GM18508 (cell line): ENCODE measurements at regions not wholly inside any gene's neighbourhood (a gene's known extent, or its start where the extent isn't known, plus 50 kb on each side); places are given as distances from the start of the nearest gene placed in this dataset.

ENCODE experiments used
- ATAC-seq: cut with Tn5 transposase; IDR thresholded peaks from one replicate; pipeline ENCODE4 v1.9.1; 2021; ENCODE audit warnings: moderate number of reproducible peaks; ENCODE audit not compliant: insufficient read depth, unreplicated experiment

DNA sequence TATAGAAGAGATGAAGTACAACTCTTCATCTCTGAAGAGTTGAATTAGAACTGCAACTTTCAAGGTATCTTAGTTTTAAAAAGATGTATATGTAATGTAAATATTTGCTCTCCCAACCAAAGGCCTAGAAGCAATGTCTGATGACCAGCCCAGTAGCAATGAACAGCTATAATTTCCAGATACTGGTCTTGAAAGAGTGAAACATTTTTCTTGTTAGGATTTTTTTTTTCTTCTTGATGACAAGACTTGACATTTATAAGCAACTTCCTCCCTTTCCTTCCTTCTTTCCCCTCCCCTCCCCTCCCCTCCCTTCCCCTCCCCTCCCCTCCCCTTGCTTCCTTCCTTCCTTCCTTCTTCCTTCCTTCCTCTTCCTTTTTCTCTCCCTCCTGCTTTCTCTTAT is 423.4 kb downstream of the ZIC1 start:
- ATAC-seq: no peak

DNA sequence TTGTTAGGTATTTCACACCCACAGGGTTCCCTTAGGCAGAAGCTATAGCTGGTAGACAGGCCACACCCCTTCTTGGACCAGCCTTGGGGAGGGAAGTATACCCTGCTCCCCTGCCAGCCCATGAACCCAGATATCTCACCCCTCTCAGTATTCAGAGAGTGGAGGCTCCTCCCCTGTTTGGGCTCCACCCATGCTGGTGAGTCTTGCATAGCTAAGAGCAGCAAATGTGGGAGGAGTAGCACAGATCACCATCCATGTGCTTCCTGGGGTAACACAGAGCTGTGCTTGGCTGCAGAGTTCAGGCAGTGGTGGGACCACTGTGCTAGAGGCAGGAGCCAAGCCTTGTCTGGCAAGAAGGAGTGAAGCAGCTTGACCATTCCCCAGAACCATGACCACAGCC is 427.2 kb downstream of the ZIC1 start:
- ATAC-seq: no peak

DNA sequence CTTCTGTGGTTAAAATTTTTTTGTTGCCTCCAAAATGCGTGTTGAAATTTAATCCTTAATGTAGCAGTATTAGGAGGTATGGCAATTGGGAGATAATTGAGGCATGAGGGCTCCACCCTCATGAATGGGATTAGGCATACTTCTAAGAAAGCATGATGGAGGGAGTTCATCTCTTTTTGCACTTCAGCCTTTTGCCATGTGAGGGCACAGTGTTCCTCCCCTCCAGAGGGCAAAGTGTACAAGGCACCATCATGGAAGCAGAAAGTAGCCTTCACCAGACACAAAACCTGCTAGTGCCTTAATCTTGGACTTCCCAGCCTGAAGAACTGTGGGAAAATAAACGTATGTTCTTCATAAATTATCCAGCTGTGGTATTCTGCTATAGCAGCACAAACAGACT is 429.5 kb downstream of the ZIC1 start:
- peak; percentile 74 for ATAC-seq

DNA sequence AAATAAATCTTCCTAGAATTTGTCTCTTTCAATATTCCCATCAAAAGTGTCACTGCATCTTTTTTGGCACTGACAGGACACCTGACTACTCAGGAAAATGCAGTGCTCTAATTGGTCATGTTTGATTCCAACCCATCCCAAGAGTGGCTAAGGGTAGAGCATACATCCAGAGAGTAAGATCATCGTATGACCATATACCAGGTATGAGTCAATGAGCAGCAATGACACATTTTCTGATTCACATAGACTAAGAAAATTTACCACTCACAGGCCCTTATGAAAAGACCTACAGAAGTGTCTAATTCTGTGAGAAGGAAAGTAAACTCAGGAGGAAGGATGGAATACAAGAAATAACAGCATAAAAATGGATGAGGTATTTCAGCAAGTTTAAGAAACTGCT is 434.2 kb downstream of the ZIC1 start:
- no peak for ATAC-seq

DNA sequence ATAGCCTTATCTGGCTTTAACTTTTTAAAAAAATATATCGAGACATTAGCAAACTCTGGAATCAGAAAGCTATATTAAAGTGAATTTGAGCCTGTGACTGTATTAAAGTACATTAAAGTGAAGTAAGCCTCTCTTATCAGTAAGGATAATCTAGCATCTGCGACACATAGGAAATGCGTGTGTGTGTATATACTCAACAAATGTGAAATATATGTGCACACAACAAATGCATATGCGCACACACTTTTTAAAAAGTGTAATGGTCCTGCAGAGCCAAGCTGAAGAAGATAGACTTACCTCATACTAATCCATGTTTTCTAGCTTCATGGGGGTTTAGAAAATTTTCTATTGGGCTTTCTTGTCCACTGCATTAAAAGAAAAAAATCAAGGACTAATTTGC is 437.1 kb downstream of the ZIC1 start:
- ATAC-seq: no peak

DNA sequence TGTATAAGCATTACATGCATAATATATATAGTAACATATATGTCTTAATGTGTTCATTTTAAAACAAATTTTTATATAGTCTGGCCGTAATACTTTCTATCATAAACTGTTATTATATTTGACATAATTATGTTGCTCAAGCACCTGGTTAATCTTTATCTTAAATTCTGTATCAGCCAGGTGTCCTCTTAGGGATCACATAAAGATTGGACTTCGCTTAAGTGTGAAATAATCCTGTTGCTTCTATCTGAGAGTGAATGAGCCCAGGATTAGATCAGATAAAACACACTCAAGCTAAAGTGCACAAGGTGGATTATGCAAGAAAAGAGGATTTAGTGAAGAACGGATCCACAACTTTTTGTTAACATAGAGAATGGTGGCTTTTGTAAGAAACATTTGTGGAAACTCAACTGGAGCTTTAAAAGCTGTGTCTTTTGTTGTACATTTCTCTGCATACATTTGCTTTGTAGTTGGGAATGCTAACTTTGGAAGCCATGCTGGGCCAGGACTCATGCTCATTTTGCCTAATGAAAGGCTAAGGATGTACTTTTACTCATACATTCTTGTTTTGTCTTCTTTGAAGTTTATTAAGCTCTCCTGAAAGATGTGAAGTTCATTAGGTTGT is 437.8 kb downstream of the ZIC1 start:
- ATAC-seq: no peak

DNA sequence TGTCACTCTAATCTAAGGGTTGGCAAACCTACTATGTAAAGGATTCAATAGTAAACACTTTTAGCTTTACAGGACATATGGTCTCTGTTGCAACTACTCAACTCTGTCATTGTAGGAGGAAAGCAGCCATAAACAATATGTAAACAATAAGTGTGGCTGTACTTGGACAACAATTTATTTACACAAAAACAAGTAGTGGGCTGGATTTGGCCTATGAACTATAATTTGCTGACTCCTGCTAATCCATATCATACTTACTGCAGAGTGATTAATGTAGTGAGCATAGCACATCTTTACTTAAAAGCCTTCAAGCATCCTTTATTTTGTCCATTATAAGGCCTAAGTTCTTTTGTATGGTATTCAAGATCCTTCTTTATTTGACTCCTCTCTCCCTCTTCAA is 441.9 kb downstream of the ZIC1 start:
- no peak for ATAC-seq

DNA sequence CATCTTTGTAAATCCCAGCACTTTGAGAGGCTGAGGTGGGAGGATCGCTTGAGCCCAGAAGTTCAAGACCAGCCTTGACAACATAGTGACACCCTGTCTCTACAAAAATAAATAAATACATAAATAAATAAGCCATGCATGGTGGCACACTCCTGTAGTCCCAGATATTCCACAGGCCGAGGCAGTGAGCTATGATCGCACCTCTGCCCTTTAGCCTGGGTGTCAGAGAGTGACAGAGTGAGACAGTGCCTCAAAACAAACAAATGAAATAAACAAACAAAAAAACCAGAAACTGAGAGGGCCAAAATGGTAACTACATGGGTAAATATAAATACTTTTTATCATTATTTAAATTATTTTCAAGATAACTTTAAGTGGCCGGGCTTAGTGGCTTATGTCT is 445.4 kb downstream of the ZIC1 start:
- no peak for ATAC-seq

DNA sequence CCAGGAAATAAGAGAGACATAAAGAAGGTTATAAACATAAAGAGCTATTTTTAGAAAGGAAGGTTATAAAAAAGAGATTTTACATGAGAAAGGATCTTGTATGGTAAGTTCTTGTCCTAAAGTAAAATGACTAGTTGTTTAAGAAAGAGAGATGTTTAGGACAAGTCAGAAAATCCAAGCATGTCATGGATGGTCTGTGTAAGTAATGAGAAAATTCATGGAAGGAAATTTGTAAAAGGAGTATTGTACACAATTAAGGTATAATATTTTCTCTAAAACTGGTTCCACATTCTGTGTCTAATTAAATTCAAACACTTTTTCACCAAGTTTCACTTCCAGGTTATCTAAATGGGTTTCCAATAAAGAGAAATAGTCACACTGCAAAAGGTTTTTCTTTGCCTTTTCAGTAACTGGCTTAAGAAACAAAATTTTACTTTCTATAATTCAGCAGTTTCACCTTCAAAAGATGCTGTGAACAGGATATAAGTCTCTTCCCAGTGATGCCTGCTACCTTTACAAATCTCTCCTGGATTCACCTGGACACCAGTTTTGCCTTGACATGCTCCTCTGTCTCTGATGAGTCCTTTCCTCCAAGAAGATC is 455.7 kb downstream of the ZIC1 start:
- no peak for ATAC-seq

DNA sequence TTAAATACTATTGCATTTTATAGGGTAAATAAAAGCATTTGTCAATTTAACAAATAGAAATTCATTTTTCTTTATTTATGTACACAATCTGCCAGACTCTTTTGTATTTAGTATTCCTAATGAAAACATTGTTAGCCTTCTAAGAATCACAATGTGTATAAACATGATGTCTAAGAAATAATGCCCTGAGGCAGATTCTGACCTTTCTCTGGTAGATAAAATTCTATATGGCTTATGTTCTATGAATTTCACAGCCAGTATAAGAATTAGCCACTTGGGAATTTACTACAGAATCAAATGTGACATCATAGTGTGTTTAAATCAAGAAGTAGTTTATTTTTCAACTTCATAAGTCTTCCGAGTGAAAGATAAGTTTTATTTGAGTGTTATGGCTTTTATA is 457.4 kb downstream of the ZIC1 start:
- no peak for ATAC-seq

DNA sequence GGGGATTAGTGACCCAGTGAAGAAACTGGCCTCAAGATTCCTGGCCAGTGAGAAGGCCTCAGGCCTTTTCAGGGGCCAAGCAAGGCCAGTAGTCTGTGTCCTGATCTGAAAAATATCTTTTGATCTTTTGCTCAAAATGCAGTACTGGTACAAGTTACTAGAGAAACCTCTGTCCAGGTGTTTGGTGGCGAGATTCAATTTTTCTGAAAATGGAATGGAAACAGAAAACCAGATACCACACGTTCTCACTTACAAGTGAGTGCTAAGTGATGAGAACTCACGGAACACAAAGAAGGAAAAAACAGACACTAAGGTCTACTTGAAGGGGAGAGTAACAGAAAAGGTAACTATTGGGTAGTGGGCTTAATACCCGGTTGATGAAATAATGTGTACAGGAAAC is 463.4 kb downstream of the ZIC1 start:
- no peak for ATAC-seq

DNA sequence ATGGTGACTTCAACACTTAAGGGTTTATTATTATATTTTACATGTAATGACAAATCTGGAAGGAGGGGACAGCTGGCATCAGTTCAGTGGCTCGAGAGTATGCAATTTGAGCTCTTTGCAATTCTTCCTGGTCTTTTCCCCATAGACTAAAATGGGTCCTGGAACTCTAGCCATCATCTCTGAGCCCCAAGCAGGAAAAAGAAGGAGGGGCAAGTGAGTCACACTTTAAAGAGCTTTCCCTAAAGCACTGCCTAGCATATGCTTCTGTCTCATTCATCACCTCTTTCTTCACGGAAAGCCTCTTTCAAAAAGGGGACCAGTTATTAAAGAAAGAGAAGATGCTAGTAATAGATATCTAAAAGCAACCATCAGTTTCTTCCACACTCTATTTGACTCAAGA is 466.3 kb downstream of the ZIC1 start:
- no peak for ATAC-seq

DNA sequence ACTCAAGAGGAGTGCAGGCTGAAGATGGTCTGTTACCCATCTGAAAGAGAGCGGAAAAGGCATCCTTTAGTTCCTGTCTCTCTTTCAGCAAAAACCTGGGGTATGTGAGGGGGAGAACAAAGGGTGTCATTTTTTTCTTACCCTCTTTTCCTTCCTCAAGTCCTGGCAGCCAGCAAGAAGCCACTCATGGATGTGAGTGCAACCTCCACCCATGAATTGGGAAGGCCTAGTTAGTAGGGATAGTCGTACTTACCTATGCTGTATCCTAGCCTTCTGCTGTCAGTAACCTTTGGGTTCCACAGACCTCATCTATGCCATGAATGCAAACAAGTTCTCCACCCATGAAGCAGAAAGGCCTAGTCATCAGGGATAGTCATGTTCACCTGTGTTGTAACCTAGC is 472.8 kb downstream of the ZIC1 start:
- ATAC-seq: no peak

DNA sequence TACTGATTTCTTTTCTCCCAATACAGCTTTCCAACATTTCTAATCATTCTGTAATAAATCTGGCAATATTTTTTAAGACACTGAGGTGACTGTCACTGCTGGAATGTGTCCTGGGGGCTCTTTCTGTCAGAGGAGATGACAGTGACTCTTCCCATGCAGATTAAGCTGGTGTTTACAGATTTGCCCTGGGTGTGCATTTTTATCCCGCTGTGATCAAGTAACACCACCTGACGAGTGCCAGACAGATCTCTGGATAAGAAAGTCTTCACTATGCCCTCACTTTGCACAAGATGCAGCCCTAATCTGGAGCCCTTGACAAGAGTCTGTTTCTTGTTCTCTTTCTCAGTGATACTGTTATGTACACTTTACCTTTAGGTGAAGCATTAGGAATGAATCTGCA is 477.7 kb downstream of the ZIC1 start:
- ATAC-seq: no peak

DNA sequence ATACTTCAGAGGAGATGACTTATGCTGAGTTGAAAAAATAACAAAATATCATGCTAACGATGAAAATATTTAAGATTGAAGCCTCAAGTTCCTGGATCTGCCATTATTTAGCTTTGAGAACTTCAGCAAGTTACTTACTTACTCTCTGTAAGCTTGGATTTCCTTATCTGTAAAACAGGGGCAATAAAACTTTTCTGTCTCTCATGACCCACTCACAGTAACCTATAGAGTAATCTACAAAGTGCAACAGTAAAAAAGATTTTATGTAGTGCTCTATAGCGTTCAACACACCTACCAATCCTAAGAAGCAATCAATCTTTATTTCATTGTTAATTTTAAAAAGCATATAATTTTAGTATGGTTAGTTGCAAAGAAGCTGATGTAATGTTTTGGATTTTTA is 478.6 kb downstream of the ZIC1 start:
- ATAC-seq: no peak

DNA sequence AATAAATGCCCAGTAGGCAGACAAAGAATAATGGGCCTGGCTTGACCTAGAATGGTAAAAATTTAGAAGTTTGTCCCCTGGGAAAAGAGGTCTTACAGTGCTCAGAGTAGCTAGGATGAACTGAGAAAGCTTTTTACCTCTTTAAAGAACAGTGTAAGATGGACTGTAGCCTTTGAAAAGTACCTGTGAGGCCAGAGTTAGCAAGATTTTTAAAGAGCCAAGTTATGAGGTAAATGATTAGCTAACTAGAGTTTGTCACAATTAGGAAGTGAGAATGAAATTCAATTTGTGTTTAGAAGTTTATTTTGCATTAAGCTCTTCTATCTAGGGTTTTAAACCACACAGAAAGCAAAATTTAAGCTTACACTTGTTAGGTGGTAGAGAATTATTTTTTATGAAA is 480.9 kb downstream of the ZIC1 start:
- peak; percentile 92 for ATAC-seq

DNA sequence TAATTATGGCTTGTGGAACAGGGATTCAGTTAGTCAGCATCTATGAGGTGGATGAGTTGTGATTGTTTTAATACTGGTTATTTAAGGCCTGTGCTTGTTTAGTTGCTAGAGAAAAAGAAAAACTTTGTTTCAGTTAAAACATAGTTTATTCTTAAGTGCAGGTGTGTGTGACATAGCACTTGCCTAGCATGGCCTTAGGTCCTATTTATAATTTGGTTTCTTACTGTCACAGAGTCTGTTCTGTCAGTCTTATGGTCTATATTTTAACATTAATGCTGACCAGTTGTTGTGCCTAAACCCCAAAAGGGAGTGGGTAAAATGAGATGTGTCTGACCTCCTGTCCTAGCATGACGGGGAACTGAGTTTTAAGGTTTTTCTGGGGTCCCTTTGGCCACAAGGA is 486.3 kb downstream of the ZIC1 start:
- no peak for ATAC-seq

DNA sequence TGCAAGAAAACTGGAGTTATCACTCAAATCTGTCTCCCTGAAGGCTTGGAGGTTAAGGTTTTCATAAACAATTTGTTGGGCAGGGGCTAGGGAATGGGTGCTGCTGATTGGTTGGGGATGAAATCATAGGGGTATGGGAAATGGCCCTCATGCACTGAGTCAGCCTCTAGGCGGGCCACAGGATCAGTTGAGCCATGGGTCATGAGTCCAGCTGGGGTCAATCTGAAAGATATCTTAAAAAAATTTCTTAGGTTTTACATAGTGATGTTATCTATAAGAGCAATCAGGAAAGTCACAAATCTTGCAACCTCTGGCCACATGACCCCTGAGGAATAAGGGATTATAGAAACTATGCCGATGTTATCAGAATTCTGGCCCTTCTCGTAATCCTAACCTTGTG is 491.7 kb downstream of the ZIC1 start:
- ATAC-seq: no peak

DNA sequence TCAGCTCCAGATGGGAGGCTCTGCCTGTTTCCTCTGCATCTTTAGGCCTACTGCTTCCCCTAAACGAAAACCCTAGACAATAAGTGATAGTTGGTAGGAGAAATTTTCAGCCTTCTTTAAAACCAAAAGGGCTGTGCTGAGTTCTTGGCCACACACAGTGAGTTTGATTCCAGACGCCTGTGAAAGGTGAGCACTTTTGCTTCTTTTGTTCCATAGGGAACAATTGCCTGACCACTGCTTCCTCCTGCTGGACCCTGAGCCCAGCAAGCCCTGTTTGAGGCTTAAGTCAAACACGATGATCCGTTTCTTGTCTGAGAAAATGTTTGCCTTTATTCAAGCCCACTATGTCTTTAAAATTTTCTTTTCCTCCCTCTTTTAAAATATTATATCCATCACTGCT is 493.9 kb downstream of the ZIC1 start:
- no peak for ATAC-seq

DNA sequence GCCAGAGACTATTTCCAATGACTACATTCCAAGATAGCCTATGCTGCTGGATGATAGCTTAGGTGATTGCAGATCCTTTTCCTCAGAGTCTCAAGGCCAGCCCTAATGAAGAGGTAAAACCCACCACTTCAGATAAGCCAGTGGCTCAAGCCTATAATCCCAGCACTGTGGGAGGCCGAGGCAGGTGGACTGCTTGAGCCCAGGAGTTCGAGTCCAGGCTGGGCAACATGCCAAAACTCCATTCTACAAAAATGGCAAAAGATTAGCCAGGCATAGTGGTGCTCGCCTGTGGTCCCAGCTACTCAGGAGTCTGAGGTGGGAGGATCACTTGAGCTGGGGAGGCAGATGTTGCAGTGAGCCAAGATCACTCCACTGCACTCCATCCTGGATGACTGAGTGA is 495.3 kb downstream of the ZIC1 start:
- ATAC-seq: no peak

DNA sequence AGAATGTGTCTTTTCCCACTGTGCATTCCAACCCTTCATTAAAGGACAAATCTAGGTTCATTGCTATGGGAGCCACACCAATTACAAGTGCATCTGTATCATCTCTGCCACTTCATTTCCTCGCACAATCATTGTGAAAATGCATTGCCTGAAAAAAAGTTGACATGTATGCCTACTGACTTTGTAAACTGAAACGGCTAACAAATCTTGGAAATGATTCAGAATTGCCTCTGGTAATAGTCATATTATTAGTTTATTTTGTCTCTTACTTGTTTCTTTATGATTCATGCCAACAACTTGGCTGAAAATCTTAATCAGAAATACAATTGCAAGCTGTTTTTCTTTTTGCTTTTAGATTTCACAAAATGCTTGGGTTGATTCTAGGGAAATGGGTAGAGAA is 497.1 kb downstream of the ZIC1 start:
- no peak for ATAC-seq

DNA sequence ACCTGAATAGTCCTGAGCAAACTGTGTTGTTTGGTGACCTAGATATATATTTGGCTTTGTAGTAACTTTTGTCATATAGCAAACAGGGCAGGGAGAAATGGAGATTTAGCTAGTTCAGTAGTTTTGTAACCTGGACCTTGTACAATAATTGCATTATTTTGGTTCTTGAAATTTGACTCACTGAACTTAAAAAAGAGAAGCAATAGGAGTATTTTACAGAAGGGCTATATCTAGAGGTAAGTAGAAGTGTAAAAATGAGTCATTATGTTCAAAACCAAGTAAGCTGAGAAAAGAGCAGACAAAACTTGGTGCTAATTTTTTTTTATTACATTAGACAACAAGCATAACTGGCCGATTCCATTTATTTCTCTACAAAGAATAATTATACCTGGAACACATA is 505.4 kb downstream of the ZIC1 start:
- ATAC-seq: no peak

DNA sequence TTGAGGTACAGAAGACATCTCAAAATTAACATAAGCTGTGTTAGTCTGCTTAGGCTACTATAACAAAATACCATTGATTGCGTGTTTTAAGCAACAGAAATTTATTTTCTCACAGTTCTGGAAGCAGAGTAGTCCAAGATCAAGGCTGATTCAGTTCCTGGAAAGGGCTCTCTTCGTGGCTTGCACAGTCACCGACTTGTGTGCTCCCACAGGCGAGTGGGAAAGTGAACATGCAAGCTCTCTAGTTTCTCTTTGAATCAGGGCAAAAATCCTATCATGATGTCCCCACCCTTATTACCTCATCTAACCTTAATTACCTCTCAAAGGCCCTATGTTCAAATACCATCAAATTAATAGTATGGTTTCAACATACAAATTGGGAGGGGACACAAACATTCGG is 505.9 kb downstream of the ZIC1 start:
- no peak for ATAC-seq
